M059J (cell line): ENCODE measurements at regions not wholly inside any gene's neighbourhood (a gene's known extent, or its start where the extent isn't known, plus 50 kb on each side); places are given as distances from the start of the nearest gene placed in this dataset.

Experiments
- DNase-seq: peaks from one replicate; pipeline ENCODE4 v3.0.0-alpha.2; 2012; ENCODE audit warnings: low read depth

DNA sequence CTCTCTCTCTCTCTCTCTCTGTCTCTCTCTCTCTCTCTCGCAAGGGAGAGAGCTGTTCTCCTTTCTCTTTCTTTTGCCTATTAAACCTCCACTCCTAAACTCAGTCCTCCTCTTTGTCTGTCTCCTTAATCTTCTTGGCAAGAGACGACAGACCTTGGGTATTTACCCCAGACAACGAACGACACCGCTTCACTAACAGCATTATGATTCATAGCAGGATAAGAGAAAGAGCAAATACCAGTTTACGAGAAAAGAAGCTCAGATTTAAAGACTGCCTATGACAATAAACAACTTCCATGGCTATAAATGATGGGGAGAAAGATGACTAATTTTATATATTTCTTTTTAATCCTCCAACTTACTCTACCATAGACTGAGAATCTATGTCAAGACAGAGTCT, 1396.5 kb upstream of the CELF2 start:
- peak; percentile 7 for DNase-seq

- DNase-seq = no peak
Measured at GRCh38 chr10:9625304-9625703, 1392.4 kb upstream of the CELF2 start.

DNA sequence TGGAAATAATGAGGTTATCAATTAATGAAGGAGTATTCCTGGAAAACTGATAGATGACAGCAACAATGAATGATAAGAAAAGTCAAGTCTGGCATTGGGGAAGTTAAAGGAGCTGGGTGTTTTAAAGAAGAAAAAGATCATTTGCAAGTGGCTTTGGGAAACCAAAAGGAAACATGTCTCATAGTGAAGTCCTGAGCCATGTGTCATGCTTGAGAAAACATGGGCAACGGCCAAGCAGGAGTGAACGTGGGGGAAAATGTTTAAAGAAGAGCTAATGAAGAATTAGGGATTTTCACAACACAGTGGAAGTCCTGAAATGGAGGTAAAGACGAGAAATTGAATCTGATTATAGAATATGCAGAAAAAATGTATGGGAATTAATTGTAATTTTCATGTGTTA, 1383.2 kb upstream of the CELF2 start:
- DNase-seq = peak; percentile 2

DNA sequence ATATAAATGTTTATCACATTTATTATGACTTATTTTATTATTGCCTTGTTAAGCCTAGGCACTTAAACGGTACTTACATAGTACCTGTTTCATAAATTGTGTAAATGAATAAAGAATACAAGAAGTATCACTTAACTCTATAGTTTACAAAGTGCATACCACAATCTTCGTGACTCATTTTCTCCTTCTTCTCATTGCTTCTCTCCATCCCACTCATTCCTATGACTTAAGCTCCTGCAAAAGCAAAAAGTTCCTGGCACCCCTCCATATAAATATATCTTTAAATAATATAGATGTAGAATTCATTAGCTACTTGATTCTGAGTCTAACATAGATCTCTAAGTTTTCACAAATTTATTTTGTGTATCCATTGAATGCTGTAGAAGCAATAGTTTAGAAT, 1382.0 kb upstream of the CELF2 start:
- no peak for DNase-seq

- DNase-seq = no peak
Measured at GRCh38 chr10:9636216-9636615, 1381.5 kb upstream of the CELF2 start.

DNA sequence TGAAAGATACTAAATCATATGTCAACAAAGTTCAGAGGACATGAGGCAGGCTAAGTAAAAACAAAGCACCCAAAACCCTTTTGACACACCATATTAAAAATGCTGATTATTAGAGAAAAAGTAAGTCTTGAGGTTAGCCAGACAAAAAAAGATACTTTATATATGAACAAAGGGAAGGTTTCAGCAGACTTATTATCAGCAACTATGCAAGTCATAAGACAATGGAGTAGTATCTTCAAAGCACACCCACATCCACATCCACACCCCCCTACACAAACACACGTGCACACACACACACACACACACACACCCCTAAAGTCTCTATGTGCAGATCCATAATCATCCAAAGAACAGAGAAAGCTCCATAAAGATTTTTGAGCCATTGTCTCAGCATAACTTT, 1373.9 kb upstream of the CELF2 start:
- no peak for DNase-seq

GRCh38 chr10:9645404-9645803, 1372.3 kb upstream of the CELF2 start:
- DNase-seq = no peak

DNA sequence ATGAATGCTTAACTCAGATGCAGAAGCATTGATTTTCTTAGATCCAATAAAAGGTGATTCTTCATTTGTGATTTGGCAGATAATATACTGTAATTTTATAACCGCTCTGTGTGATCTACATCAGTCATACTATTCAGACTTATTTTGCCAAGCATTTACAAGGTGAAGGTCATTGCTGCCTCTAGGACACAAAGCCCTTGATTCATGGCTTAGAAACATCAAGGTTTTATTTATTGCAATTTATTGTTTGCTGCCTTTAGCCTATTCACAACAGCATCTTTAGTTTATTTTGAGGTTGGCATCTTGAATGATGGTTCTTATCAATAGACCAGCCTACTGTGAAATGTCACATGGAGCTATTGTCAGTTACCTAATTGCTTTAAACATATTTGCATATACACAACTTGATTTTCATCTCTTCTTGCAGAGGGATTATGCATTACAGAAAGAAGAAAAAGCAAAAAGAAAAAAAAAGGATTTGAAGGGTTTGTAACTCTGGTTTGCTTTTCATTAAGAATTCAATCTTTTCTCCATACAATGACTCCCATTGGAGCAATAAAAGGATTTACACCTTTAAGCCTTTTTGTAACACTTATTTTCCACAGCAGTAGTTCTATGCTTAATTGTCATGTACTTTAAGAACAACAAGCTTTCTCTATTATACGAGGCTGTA, 1371.6 kb upstream of the CELF2 start:
- DNase-seq = no peak

DNA sequence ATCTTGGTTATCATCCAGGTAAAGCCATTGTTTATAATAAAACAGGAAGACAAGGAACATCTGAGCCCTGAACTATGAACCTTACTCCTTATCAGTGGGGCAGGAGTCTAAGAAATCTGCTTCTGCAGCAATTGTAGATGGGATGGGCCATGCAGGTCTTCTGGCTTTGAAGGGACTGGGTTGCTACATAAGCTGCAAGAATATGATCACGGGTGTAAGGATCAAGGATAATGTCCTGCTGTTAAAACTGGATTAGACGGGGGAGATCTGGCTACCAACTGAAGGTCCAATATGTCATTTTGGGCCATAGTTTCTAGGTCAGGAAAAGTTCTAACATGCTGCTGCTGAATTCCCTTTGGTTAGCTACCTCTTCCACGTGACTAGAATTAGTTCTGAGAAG, 1363.4 kb upstream of the CELF2 start:
- DNase-seq = no peak

- DNase-seq = no peak
Measured at GRCh38 chr10:9656386-9656785, 1361.3 kb upstream of the CELF2 start.

GRCh38 chr10:9656996-9657395, 1360.7 kb upstream of the CELF2 start:
- DNase-seq = no peak

DNA sequence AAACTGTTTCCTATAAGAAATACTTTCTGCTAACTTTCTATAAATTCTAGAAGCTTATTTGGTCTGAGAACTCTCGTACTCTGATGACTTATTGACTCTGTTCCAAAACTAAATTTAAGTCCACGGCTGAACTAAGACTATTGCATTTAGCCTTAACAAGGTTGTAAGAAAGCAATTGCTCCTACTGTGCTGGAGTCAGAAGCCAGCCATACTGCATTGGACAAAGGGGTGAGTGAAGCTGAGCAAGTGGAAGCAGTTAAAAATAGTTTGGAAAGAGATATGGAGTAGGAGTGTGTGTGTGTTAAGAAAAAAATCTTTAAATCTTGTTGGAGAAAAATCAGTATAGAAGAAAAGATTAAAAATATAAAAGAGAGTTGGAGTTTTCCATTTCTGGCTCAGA, 1360.1 kb upstream of the CELF2 start:
- DNase-seq = no peak

- DNase-seq = no peak
Measured at GRCh38 chr10:9668411-9668810, 1349.3 kb upstream of the CELF2 start.

DNA sequence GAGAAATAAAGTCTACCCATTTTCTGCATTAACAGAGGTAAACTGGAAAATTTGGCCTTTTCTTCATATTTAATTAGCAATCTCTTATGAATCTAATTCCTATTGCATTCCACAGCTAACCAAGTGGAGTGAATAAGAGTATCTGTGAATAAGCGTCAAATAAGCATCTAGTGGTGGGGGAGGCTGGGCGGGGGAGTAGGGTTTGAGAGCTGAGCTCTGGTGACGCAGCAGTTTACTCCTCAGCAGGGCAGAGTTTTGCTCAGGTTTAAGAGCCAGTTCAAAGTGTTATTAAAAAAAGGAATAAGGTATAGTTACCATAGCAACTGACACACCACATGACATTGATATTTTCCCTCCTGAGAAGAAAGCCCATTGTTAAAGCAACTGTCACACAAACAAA, 1346.8 kb upstream of the CELF2 start:
- DNase-seq = no peak

DNA sequence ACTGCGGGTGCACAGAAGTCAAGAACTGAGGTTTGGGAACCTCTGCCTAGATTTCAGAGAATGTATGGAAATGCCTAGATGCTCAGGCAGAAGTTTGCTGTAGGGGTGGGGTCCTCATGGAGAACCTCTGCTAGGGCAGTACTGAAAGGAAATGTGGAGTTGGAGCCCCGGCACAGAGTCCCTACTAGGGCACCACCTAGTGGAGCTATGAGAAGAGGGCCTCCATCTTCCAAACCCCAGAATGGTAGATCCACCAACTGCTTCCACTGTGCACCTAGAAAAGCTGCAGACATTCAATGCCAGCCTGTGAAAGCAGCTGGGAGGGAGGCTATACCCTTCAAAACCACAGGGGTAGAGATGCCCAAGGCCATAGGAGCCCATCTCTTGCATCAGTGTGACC, 1336.0 kb upstream of the CELF2 start:
- DNase-seq = no peak

DNA sequence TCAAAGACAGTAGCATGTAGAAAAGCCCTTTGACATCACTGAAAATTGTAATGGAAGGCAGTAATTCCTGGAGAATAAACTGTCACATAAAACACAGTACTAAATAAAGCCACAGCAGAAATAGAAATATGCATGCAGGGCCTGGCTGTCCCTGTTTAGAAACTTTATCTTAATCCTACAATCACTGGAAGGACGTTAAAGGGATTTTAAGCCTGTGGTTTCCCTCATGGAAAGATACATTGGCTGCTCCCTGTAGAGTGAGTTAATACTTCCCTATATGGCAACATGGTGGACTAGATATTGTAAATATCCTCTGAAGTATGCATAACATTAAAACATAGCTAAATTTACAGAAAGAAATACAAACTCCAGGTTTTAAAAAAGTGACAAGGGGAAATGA, 1334.9 kb upstream of the CELF2 start:
- DNase-seq = no peak

DNA sequence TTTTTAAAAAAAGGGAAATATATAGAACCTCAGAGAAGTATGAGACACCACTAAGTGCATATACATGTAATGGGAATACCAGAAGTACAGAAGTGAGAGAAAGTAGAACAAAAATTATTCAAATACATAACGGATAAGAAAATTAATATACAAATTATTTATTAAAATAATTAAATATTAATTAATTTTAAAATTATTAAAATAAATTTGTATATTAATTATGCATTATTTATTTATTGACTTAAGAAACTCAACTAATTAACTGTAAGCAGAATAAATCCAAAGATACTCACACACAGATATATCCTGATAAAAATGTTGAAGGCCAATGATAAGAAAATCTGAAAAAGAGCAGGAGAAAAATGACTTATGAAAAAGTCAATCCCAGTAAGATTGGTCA, 1333.5 kb upstream of the CELF2 start:
- no peak for DNase-seq

DNA sequence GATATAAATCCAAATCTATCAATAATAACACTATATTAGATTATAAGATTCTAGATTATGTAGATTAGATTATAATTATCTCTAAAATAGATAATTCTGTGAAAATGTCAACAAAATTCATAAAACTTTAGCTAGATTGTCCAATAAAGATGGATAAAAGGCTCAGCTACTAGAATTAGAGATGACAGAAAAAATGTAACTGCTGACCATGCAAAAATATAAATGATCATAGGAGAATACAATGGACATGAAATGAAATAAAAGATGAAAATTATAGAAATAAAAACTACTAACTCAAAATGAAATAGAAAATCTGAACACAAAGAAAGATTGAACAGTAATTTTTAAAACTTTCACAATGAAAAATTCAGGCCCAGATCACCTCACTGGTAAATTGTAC, 1332.1 kb upstream of the CELF2 start:
- no peak for DNase-seq

DNA sequence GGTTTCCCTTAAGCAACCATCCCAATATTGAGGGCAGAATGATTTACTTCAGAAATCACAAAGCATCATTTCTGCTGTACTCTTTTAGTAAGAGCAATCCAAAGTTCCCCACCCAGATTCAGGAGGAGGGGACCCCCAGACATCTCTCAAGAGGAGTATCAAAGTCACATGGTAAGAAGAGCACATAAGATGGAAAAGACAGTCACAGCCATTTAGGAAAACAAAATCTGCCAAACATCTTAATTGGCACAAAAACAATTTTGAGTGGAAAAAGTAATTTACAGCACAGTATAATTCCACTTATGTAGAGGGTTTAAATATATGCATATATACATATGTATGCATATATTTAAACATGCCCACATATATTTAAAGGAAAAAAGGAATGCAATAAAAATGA, 1329.0 kb upstream of the CELF2 start:
- no peak for DNase-seq

DNA sequence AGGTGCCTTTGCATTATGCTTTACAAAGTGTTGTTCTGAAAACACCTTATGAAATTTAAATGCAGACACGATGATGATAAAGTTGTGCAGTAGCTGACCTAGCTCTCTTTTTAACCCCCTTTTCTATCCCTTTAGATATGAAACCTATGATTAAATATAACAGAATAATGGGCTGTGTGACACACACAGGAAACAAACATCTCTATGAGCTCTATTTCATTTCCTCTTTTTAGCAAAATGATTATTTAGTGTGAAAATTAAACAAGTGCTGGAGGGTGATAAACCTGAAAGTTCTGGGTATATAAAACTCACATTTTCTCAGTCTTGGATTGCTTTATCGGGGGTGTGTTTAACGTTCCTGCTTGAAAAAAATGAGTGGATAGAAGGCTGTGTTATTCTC, 1310.5 kb upstream of the CELF2 start:
- DNase-seq = no peak

GRCh38 chr10:9709849-9710248, 1307.8 kb upstream of the CELF2 start:
- no peak for DNase-seq

GRCh38 chr10:9712393-9712792, 1305.3 kb upstream of the CELF2 start:
- DNase-seq = no peak

DNA sequence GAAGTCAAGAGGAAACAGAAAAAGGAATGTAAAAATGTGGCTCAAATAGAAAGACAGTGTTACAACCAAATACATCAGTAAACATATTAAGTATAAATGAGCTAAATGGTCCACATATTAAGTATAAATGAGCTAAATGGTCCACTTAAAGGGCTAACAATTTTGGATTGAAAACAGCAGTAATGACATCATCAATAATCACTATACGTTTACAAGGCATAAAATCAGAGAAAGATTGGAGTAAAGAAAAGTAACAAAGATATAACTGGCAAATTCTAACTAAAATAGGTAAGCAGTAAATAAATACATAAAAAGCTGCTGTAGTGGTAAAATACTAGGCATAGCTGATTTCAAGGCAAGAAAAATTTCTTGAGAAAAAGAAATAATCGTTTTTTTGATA, 1298.4 kb upstream of the CELF2 start:
- no peak for DNase-seq

DNA sequence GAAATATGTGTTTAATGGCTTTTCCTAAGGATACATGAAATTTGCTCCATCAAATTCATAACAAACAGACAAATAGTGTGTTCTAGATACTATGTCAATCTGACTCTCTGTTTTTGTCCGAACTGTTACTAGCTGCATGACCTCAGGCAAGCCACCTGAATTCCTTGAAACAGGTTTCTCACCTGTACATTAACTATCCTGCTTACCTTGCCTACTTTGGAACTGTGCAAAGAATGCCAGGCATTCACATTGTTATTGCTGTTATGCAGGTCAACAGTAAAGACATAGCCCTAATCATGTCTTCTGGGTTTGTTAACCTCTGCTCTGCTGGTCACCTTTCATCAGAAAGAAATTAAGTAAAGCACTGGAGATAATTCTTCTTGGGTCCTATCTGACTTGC, 1283.9 kb upstream of the CELF2 start:
- DNase-seq = no peak

DNA sequence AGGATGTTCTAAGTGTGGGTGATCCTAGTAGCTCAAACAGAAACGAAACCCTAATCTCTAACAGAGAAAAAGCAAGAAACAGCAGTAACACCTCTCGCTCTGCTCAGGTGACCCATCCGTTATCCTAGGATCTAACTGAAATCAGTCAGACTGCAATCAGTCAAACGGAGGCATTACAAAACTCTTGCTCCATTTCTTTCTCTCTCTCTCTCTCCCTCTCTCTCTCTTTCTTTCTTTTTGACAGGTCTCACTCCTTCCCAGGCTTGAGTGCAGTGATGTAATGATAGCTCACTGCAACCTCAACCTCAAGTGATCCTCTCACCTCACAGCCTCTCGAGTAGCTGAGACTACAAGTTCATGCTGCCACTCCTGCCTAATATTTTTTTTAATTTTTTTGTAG, 1283.5 kb upstream of the CELF2 start:
- no peak for DNase-seq
